Tibial artery (tissue), 4 donors: ENCODE measurements at regions not wholly inside any gene's neighbourhood (a gene's known extent, or its start where the extent isn't known, plus 50 kb on each side); places are given as distances from the start of the nearest gene placed in this dataset.

Experiments used
- DNase-seq, 2 donors: peaks; one replicate each; pipeline ENCODE4 v3.0.0-alpha.2; 2019
- H3K27ac ChIP-seq, 2 donors: fragments of 200-600 bp; sonication (generic) in 1 of 2; 1 replicate in 1 of 2; 2 replicates in 1 of 2; pipeline ENCODE4 v1.5.1; 2018 to 2019; ENCODE audit warnings: mild to moderate bottlenecking in 1 of 2
- H3K27me3 ChIP-seq, 2 donors: fragments of 200-600 bp; sonication (generic) in 1 of 2; one replicate each; pipeline versions ENCODE4 v1.5.1 to v1.6.0; 2016 to 2019
- H3K36me3 ChIP-seq, 3 donors: fragments of 200-600 bp; sonication (generic) in 2 of 3; one replicate each; pipeline ENCODE4 v1.5.1; 2016 to 2019; ENCODE audit warnings: mild to moderate bottlenecking in 2 of 3
- H3K4me1 ChIP-seq, 4 donors: fragments of 200-600 bp; sonication (generic) in 2 of 4; 1 replicate in 3 of 4; 2 replicates in 1 of 4; pipeline ENCODE4 v1.5.1; 2016 to 2019
- H3K4me3 ChIP-seq, 2 donors: fragments of 200-600 bp; sonication (generic) in 1 of 2; 1 replicate in 1 of 2; 2 replicates in 1 of 2; pipeline ENCODE4 v1.5.1; 2018 to 2019; ENCODE audit warnings: mild to moderate bottlenecking in 2 of 2
- H3K9me3 ChIP-seq, 3 donors: fragments of 200-600 bp; sonication (generic) in 1 of 3; one replicate each; pipeline ENCODE4 v1.5.1; 2016 to 2019
- intact Hi-C: fragments of 100-400 bp; cut with DNase I; formaldehyde crosslinking; loops from one replicate; pipeline ENCODE4 v1.15.0; 2023; ENCODE audit warnings: low total_unique reads
- TF ChIP-seq, protein P1 (sequence below), 2 experiments: fragments of 200-600 bp in 1 of 2; fragments of 450-650 bp in 1 of 2; IDR thresholded peaks; one replicate each; pipeline ENCODE4 v1.5.1; 2017 to 2019; ENCODE audit warnings: antibody characterized with exemption in 2 of 2, mild to moderate bottlenecking in 1 of 2, moderate library complexity in 1 of 2

GRCh38 chr20:62564456-62565245 lies 77.7 kb upstream of the SLCO4A1 start:
- no peak for DNase-seq
- intact Hi-C loops: no loop called here
- Histone ChIP-seq H3K4me3 (no peak overlapping the region), H3K9me3 (no peaks in the 10 kb centered on the region), H3K4me1 (no peaks in the 10 kb centered on the region), H3K36me3 (no peaks in the 10 kb centered on the region), H3K27me3 (no peaks in the 10 kb centered on the region), H3K27ac (no peak overlapping the region)
- TF ChIP-seq, protein P1, sequence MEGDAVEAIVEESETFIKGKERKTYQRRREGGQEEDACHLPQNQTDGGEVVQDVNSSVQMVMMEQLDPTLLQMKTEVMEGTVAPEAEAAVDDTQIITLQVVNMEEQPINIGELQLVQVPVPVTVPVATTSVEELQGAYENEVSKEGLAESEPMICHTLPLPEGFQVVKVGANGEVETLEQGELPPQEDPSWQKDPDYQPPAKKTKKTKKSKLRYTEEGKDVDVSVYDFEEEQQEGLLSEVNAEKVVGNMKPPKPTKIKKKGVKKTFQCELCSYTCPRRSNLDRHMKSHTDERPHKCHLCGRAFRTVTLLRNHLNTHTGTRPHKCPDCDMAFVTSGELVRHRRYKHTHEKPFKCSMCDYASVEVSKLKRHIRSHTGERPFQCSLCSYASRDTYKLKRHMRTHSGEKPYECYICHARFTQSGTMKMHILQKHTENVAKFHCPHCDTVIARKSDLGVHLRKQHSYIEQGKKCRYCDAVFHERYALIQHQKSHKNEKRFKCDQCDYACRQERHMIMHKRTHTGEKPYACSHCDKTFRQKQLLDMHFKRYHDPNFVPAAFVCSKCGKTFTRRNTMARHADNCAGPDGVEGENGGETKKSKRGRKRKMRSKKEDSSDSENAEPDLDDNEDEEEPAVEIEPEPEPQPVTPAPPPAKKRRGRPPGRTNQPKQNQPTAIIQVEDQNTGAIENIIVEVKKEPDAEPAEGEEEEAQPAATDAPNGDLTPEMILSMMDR (IDR thresholded peaks at IDR 0.05): no peak

- Histone ChIP-seq H3K27me3 (no peaks in the 10 kb centered on the region), H3K4me3 (no peak overlapping the region), H3K27ac (no peak overlapping the region), H3K4me1 (no peaks in the 10 kb centered on the region), H3K36me3 (no peaks in the 10 kb centered on the region), H3K9me3 (no peaks in the 10 kb centered on the region)
- TF ChIP-seq, protein P1 (IDR thresholded peaks at IDR 0.05): no peak
- intact Hi-C loops: no loop called here
- no peak for DNase-seq
These were observed 76.0 kb upstream of the SLCO4A1 start for GRCh38 chr20:62566266-62566665.

DNA sequence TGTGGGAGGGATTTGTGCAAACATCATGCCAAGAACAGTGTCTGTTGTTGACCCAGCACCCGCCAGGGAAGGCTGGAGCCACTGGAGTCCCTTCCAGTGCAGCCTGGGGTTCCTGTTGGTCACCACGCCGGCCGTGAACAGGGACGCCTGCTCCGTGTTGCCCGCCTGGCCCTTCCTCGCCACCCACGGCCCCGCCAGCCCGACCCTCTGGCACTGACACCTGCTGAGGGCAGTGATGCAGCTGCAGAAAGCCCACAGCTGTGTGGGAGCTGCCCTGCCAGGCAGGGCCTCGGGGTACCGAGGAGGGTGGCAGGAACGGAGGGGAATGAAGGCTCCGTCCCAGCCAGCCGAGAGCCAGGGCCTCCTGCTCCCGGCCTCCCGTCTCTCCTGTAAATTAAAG lies 75.5 kb upstream of the SLCO4A1 start:
- no peaks in the 10 kb centered on the region for H3K27me3 ChIP-seq
- no peaks in the 10 kb centered on the region for H3K4me1 ChIP-seq
- TF ChIP-seq, protein P1 (IDR thresholded peaks at IDR 0.05): no peak
- intact Hi-C loops: no loop called here
- no peak overlapping the region for H3K27ac ChIP-seq
- no peaks in the 10 kb centered on the region for H3K9me3 ChIP-seq
- H3K4me3 ChIP-seq: no peak overlapping the region
- H3K36me3 ChIP-seq: no peaks in the 10 kb centered on the region
- DNase-seq: no peak

DNA sequence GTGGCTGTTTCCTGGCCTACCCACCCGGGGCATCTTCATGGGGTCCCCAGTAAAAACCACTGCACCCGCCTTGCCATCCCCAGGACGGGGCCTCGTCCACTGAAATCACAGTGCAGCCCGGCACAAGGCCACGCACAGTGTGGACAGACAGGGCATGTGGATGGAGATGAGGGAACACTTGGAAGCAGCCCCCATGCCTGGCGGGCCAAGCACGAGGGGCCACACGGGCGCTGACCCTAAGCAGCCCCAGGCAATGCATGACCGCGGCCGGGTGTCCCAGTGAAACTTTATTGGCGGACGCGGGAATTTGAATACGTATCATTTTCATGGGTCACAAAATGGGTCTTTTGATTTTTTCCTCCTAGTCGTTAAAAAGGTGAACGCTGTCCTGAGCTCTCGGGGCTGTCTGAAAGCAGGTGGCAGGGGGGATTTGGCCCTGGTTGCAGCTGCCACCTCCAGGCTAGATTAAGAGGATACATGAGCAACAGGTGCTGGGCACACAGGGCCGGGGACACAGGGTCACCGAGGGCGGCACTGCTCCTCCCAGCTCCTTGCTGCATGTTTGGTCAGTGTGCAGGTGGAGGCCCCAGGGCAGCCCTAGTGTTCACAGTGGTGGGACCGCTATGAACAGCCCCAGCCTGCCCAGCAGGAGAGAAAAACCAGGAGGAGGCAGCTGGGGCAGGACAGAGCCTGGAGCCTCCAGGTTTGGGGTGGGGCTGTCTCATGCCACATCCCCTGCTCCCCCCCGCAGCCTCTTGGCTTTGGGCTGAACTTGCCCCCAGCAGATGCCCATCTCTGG lies 74.9 kb upstream of the SLCO4A1 start:
- Histone ChIP-seq H3K9me3 (no peaks in the 10 kb centered on the region), H3K4me3 (no peak overlapping the region), H3K4me1 (no peaks in the 10 kb centered on the region), H3K27me3 (no peaks in the 10 kb centered on the region), H3K36me3 (no peaks in the 10 kb centered on the region), H3K27ac (no peak overlapping the region)
- no peak for DNase-seq
- TF ChIP-seq, protein P1 (IDR thresholded peaks at IDR 0.05): no peak
- intact Hi-C loops: no loop called here

- H3K36me3 ChIP-seq: peaks cover 0 to 4% (median 0%) of the 10 kb centered on the region in 3 donors
- intact Hi-C loops: no loop called here
- peaks cover 0 to 2% of the 10 kb centered on the region in 2 donors for H3K27me3 ChIP-seq
- H3K27ac ChIP-seq: no peak overlapping the region
- TF ChIP-seq, protein P1 (IDR thresholded peaks at IDR 0.05): no peak
- no peak overlapping the region for H3K4me3 ChIP-seq
- no peak for DNase-seq
- H3K9me3 ChIP-seq: no peaks in the 10 kb centered on the region
- H3K4me1 ChIP-seq: no peaks in the 10 kb centered on the region
These were observed 74.3 kb upstream of the SLCO4A1 start for GRCh38 chr20:62568045-62568389.
